ENCODE measurements at regions not wholly inside any gene's neighbourhood (a gene's known extent, or its start where the extent isn't known, plus 50 kb on each side); places are given as distances from the start of the nearest gene placed in this dataset.

DNA sequence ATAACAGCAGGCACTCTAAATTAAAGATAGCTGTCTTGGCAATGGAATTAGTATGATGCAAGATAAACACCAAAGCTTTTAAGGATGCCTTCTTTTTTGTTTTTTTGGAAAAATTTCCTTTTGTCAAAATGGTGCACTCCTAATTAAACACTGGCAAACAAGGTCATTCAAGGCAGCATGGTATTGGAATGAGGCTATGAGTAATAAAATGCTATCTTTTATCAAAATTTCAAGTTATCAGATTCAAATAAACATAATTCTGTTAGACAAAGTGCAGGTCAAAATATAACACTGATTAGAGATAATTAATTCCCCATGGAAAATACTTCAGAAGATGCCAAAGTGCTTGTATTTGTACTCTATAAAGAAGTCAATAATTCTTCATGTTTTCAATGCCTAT, 514.1 kb downstream of the TENT5A start:
- no TSS peak for BruUV-seq (replicated peaks)
- no peak for TF ChIP-seq CTCF (IDR thresholded peaks at IDR 0.05; ENCODE audit: unreplicated experiment)

DNA sequence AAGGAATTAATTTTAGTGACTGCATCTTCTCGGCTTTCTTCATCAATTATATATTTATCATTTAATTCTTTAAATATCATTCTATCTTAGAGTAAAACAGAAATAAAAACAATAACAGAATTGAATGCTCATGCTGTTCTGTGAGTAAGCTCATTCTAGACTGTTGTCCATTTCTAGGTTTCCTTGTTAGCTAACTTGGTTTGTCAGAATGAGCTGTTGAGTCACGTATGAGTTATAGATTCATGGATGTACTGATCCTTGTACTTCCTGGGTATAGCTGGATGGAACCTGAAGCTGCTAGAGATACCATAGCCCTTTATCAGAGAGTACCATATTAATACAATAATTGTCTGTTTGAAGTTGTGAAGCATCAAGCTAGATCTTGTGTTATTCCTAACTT, 515.3 kb downstream of the TENT5A start:
- no peaks in the 10 kb centered on the region for H3K9me3 Mint-ChIP-seq (ENCODE audit: low read depth, unreplicated experiment)
- no TSS peak for BruUV-seq (replicated peaks)
- no peak for TF ChIP-seq CTCF (IDR thresholded peaks at IDR 0.05; ENCODE audit: unreplicated experiment)
- CTCF ChIA-PET: no interaction called here
- no peaks in the 10 kb centered on the region for H3K36me3 Mint-ChIP-seq (ENCODE audit: insufficient read depth, unreplicated experiment)
- no peak overlapping the region for H3K27ac Mint-ChIP-seq (ENCODE audit: unreplicated experiment)
- no peak overlapping the region for H3K4me3 Mint-ChIP-seq (ENCODE audit: low read depth, unreplicated experiment)
- intact Hi-C loops (cut with micrococcal nuclease; ENCODE audit: unreplicated experiment): no loop called here
- no peaks in the 10 kb centered on the region for H3K27me3 Mint-ChIP-seq (ENCODE audit: unreplicated experiment)
- H3K4me1 Mint-ChIP-seq (ENCODE audit: low read depth, unreplicated experiment): no peaks in the 10 kb centered on the region
- no peak for DNase-seq

More for the DNA sequence above, 514.1 kb downstream of the TENT5A start:
- Mint-ChIP-seq H3K27me3 (ENCODE audit: unreplicated experiment) (no peaks in the 10 kb centered on the region), H3K36me3 (ENCODE audit: insufficient read depth, unreplicated experiment) (no peaks in the 10 kb centered on the region), H3K4me1 (ENCODE audit: low read depth, unreplicated experiment) (no peaks in the 10 kb centered on the region), H3K9me3 (ENCODE audit: low read depth, unreplicated experiment) (no peaks in the 10 kb centered on the region), H3K4me3 (ENCODE audit: low read depth, unreplicated experiment) (no peak overlapping the region), H3K27ac (ENCODE audit: unreplicated experiment) (no peak overlapping the region)
- intact Hi-C loops (cut with micrococcal nuclease; ENCODE audit: unreplicated experiment): no loop called here
- no peak for DNase-seq
- CTCF ChIA-PET: no interaction called here

GRCh38 chr6:81235512-81235911, 517.0 kb downstream of the TENT5A start:
- intact Hi-C loops (cut with micrococcal nuclease; ENCODE audit: unreplicated experiment): no loop called here
- Mint-ChIP-seq H3K9me3 (ENCODE audit: low read depth, unreplicated experiment) (no peaks in the 10 kb centered on the region), H3K36me3 (ENCODE audit: insufficient read depth, unreplicated experiment) (no peaks in the 10 kb centered on the region), H3K4me1 (ENCODE audit: low read depth, unreplicated experiment) (no peaks in the 10 kb centered on the region), H3K27me3 (ENCODE audit: unreplicated experiment) (no peaks in the 10 kb centered on the region), H3K4me3 (ENCODE audit: low read depth, unreplicated experiment) (no peak overlapping the region), H3K27ac (ENCODE audit: unreplicated experiment) (no peak overlapping the region)
- DNase-seq: no peak
- BruUV-seq (replicated peaks): no TSS peak
- CTCF ChIA-PET: no interaction called here
- TF ChIP-seq CTCF (IDR thresholded peaks at IDR 0.05; ENCODE audit: unreplicated experiment): no peak

- H3K27me3 Mint-ChIP-seq (ENCODE audit: unreplicated experiment): no peaks in the 10 kb centered on the region
- no peak for DNase-seq
- intact Hi-C loops (cut with micrococcal nuclease; ENCODE audit: unreplicated experiment): no loop called here
- CTCF ChIA-PET: interaction anchor here (0.6 kb wide), 1 partner anchor 303 kb away, joined by 3 read pairs; no protein-coding TSS in a partner anchor
- TF ChIP-seq CTCF (IDR thresholded peaks at IDR 0.05; ENCODE audit: unreplicated experiment): no peak
- H3K27ac Mint-ChIP-seq (ENCODE audit: unreplicated experiment): no peak overlapping the region
- H3K4me3 Mint-ChIP-seq (ENCODE audit: low read depth, unreplicated experiment): no peak overlapping the region
- BruUV-seq (replicated peaks): no TSS peak
- no peaks in the 10 kb centered on the region for H3K4me1 Mint-ChIP-seq (ENCODE audit: low read depth, unreplicated experiment)
- H3K9me3 Mint-ChIP-seq (ENCODE audit: low read depth, unreplicated experiment): no peaks in the 10 kb centered on the region
- H3K36me3 Mint-ChIP-seq (ENCODE audit: insufficient read depth, unreplicated experiment): no peaks in the 10 kb centered on the region
Observed at GRCh38 chr6:81233990-81234389, 518.5 kb downstream of the TENT5A start.

Data from Calu3 (cell line).